Upper lobe of left lung (tissue), 6 donors: ENCODE measurements at regions not wholly inside any gene's neighbourhood (a gene's known extent, or its start where the extent isn't known, plus 50 kb on each side); places are given as distances from the start of the nearest gene placed in this dataset.
"Not testable (repeated sequence)": the region's sequence is repeated elsewhere in the genome, so short reads cannot be mapped to it uniquely, and the experiment has no call there.

Experiments
- ATAC-seq, 2 donors: fragments of 200-7000 bp; cut with Tn5 transposase; one replicate each; pipeline ENCODE4 v1.9.1; 2022; ENCODE audit warnings: mild to moderate bottlenecking in 2 of 2, moderate library complexity in 2 of 2; ENCODE audit not compliant: low FRiP score in 2 of 2
- DNase-seq, 2 donors: peaks; one replicate each; pipeline ENCODE4 v3.0.0-alpha.2; 2019 to 2020
- H3K27ac ChIP-seq, 4 donors: fragments of 200-600 bp; sonication (generic); one replicate each; pipeline ENCODE4 v1.5.1; 2016 to 2019
- H3K27me3 ChIP-seq, 4 donors: fragments of 200-600 bp; sonication (generic); one replicate each; pipeline ENCODE4 v1.5.1; 2017 to 2019
- H3K36me3 ChIP-seq, 4 donors: fragments of 200-600 bp; sonication (generic); one replicate each; pipeline ENCODE4 v1.5.1; 2016 to 2019
- H3K4me1 ChIP-seq, 4 donors: fragments of 200-600 bp; sonication (generic); one replicate each; pipeline ENCODE4 v1.5.1; 2018 to 2019
- H3K4me3 ChIP-seq, 4 donors: fragments of 200-600 bp; sonication (generic); one replicate each; pipeline ENCODE4 v1.5.1; 2017 to 2019; ENCODE audit warnings: mild to moderate bottlenecking in 2 of 4, moderate library complexity in 1 of 4
- H3K9me3 ChIP-seq, 4 donors: fragments of 200-600 bp; sonication (generic); one replicate each; pipeline ENCODE4 v1.5.1; 2018 to 2019
- CTCF ChIP-seq, 6 experiments: fragments of 450-650 bp in 4 of 6; fragments of 200-600 bp in 2 of 6; sonication (generic) in 2 of 6; IDR thresholded peaks; one replicate each; pipeline ENCODE4 v1.5.1; 2016 to 2019; ENCODE audit warnings: antibody characterized with exemption in 6 of 6
- EP300 ChIP-seq, 4 donors: sonication (generic); formaldehyde crosslinking; IDR thresholded peaks; one replicate each; pipeline ENCODE4 v1.5.1; 2017; ENCODE audit warnings: antibody characterized with exemption in 4 of 4, control low read depth in 2 of 4
- POLR2A ChIP-seq, 4 donors: fragments of 450-650 bp; IDR thresholded peaks; one replicate each; pipeline ENCODE4 v1.5.1; 2016 to 2017; ENCODE audit warnings: antibody characterized with exemption in 4 of 4, mild to moderate bottlenecking in 2 of 4
- POLR2AphosphoS5 ChIP-seq, 2 donors: sonication (generic); formaldehyde crosslinking; IDR thresholded peaks; one replicate each; pipeline ENCODE4 v1.5.1; 2017; ENCODE audit warnings: antibody characterized with exemption in 2 of 2
- WGBS, 2 donors: methylation state at CpG; one replicate each; pipeline ENCODE4 v1.1.5; 2017 to 2018; 5-methylcytosine and 5-hydroxymethylcytosine counted together
- donor health status: DM: no; HTN: no; CAD: no; lungs with moderate emphysema.
- donor health status: DM: no; HTN: yes; CAD: no; lungs with severe emphysema.

GRCh38 chr7:119288416-119288815 is 984.6 kb upstream of the KCND2 start:
- Histone ChIP-seq H3K4me3 (no peak overlapping the region), H3K9me3 (no peaks in the 10 kb centered on the region), H3K27me3 (no peaks in the 10 kb centered on the region), H3K36me3 (no peaks in the 10 kb centered on the region), H3K4me1 (no peaks in the 10 kb centered on the region), H3K27ac (no peak overlapping the region)
- no peak for DNase-seq
- no peak for ATAC-seq
- TF ChIP-seq POLR2AphosphoS5 (IDR thresholded peaks at IDR 0.05) = no peak
- TF ChIP-seq EP300 (IDR thresholded peaks at IDR 0.05) = no peak
- TF ChIP-seq CTCF (IDR thresholded peaks at IDR 0.05) = no peak
- TF ChIP-seq POLR2A (IDR thresholded peaks at IDR 0.05) = no peak
- WGBS, 2 donors = 67 to 73% methylated on average over 1 of the region's 1 CpG

GRCh38 chr7:119300341-119300740 is 972.6 kb upstream of the KCND2 start:
- not testable (repeated sequence) for DNase-seq, ATAC-seq, H3K4me3 ChIP-seq, H3K27ac ChIP-seq, H3K27me3 ChIP-seq, H3K4me1 ChIP-seq, H3K9me3 ChIP-seq, H3K36me3 ChIP-seq
- 59 to 66% methylated on average over 3 of the region's 3 CpGs for WGBS, 2 donors

GRCh38 chr7:119320316-119320715 is 952.7 kb upstream of the KCND2 start:
- no peaks in the 10 kb centered on the region for H3K9me3 ChIP-seq
- H3K27ac ChIP-seq = no peak overlapping the region
- no peaks in the 10 kb centered on the region for H3K36me3 ChIP-seq
- DNase-seq (no peak), ATAC-seq (no peak)
- H3K27me3 ChIP-seq = no peaks in the 10 kb centered on the region
- TF ChIP-seq CTCF (IDR thresholded peaks at IDR 0.05) = no peak
- TF ChIP-seq POLR2A (IDR thresholded peaks at IDR 0.05) = no peak
- TF ChIP-seq EP300 (IDR thresholded peaks at IDR 0.05) = no peak
- TF ChIP-seq POLR2AphosphoS5 (IDR thresholded peaks at IDR 0.05) = no peak
- H3K4me3 ChIP-seq = no peak overlapping the region
- no peaks in the 10 kb centered on the region for H3K4me1 ChIP-seq
- WGBS, 2 donors = 36 to 55% methylated on average over 1 of the region's 1 CpG

- Histone ChIP-seq H3K36me3 (no peaks in the 10 kb centered on the region), H3K27ac (no peak overlapping the region), H3K4me3 (no peak overlapping the region), H3K9me3 (no peaks in the 10 kb centered on the region), H3K27me3 (no peaks in the 10 kb centered on the region), H3K4me1 (no peaks in the 10 kb centered on the region)
- 83 to 85% methylated on average over 5 of the region's 5 CpGs for WGBS, 2 donors
- no peak for TF ChIP-seq CTCF (IDR thresholded peaks at IDR 0.05)
- ATAC-seq (no peak), DNase-seq (no peak)
Measured at GRCh38 chr7:119329715-119330114, 943.3 kb upstream of the KCND2 start.

GRCh38 chr7:119335405-119335804 is 937.6 kb upstream of the KCND2 start:
- ATAC-seq (no peak), DNase-seq (no peak)
- Histone ChIP-seq H3K27ac (no peak overlapping the region), H3K4me1 (no peaks in the 10 kb centered on the region), H3K36me3 (no peaks in the 10 kb centered on the region), H3K4me3 (no peak overlapping the region), H3K9me3 (no peaks in the 10 kb centered on the region), H3K27me3 (no peaks in the 10 kb centered on the region)
- TF ChIP-seq POLR2A (IDR thresholded peaks at IDR 0.05) = no peak
- TF ChIP-seq CTCF (IDR thresholded peaks at IDR 0.05) = no peak
- no peak for TF ChIP-seq EP300 (IDR thresholded peaks at IDR 0.05)
- no peak for TF ChIP-seq POLR2AphosphoS5 (IDR thresholded peaks at IDR 0.05)
- WGBS, 2 donors = 60 to 62% methylated on average over 2 of the region's 2 CpGs
